HL-60/S4 treated with retinoic acid at 250 ng/mL for 4 days and 3 days (cell line): ENCODE measurements at regions not wholly inside any gene's neighbourhood (a gene's known extent, or its start where the extent isn't known, plus 50 kb on each side); places are given as distances from the start of the nearest gene placed in this dataset.

ENCODE experiments used
- in situ Hi-C: fragments of 300-500 bp; cut with MboI; formaldehyde crosslinking; loops from 2 replicates; pipeline ENCODE4 v1.7.0; 2022; ENCODE audit warnings: low sequenced_read_pairs

GRCh38 chr12:105736498-105736897, 402.3 kb downstream of the NUAK1 start:
- in situ Hi-C loops: no loop called here

- in situ Hi-C loops: no loop called here
These were observed 400.7 kb downstream of the NUAK1 start for GRCh38 chr12:105738051-105738450.

GRCh38 chr12:105740369-105740768, 398.4 kb downstream of the NUAK1 start:
- in situ Hi-C loops: no loop called here

- in situ Hi-C loops: no loop called here
These were observed 397.6 kb downstream of the NUAK1 start for GRCh38 chr12:105740970-105741725.

GRCh38 chr12:105741786-105742566, 396.8 kb downstream of the NUAK1 start:
- in situ Hi-C loops: no loop called here

- in situ Hi-C loops: no loop called here
These were observed 396.2 kb downstream of the NUAK1 start for GRCh38 chr12:105742567-105742874.

GRCh38 chr12:105744371-105745058, 394.2 kb downstream of the NUAK1 start:
- in situ Hi-C loops: no loop called here

- in situ Hi-C loops: no loop called here
These were observed 392.9 kb downstream of the NUAK1 start for GRCh38 chr12:105745811-105746210.

- in situ Hi-C loops: no loop called here
These were observed 389.8 kb downstream of the NUAK1 start for GRCh38 chr12:105748806-105749600.

GRCh38 chr12:105750096-105750495, 388.7 kb downstream of the NUAK1 start:
- in situ Hi-C loops: no loop called here

- in situ Hi-C loops: no loop called here
These were observed 384.4 kb downstream of the NUAK1 start for GRCh38 chr12:105754313-105754712.

GRCh38 chr12:105756961-105757360, 381.8 kb downstream of the NUAK1 start:
- in situ Hi-C loops: no loop called here

- in situ Hi-C loops: no loop called here
These were observed 379.6 kb downstream of the NUAK1 start for GRCh38 chr12:105759149-105759548.

- in situ Hi-C loops: no loop called here
These were observed 377.7 kb downstream of the NUAK1 start for GRCh38 chr12:105761075-105761474.

- in situ Hi-C loops: no loop called here
These were observed 374.4 kb downstream of the NUAK1 start for GRCh38 chr12:105764216-105764835.

GRCh38 chr12:105765053-105766014, 373.4 kb downstream of the NUAK1 start:
- in situ Hi-C loops: no loop called here

- in situ Hi-C loops: no loop called here
These were observed 372.7 kb downstream of the NUAK1 start for GRCh38 chr12:105766029-105766428.

- in situ Hi-C loops: no loop called here
These were observed 369.3 kb downstream of the NUAK1 start for GRCh38 chr12:105769486-105769885.

GRCh38 chr12:105773471-105773870, 365.3 kb downstream of the NUAK1 start:
- in situ Hi-C loops: no loop called here
